Gastrocnemius medialis (tissue), 4 donors: ENCODE measurements at regions not wholly inside any gene's neighbourhood (a gene's known extent, or its start where the extent isn't known, plus 50 kb on each side); places are given as distances from the start of the nearest gene placed in this dataset.

Source experiments
- ATAC-seq, 2 donors: fragments of 150-250 bp; one replicate each; pipeline ENCODE4 v1.9.1; 2016
- DNase-seq, 2 donors: peaks; one replicate each; pipeline ENCODE4 v3.0.0-alpha.2; 2019
- H3K27ac ChIP-seq, 4 donors: fragments of 200-600 bp; sonication (generic); 1 replicate in 1 of 4; 2 replicates in 3 of 4; pipeline ENCODE4 v1.5.1; 2016 to 2018; ENCODE audit warnings: mild to moderate bottlenecking in 2 of 4, moderate library complexity in 1 of 4
- H3K27me3 ChIP-seq, 3 donors: fragments of 200-600 bp; sonication (generic) in 2 of 3; 1 replicate in 1 of 3; 2 replicates in 2 of 3; pipeline versions ENCODE4 v1.5.1 to v1.6.0; 2016 to 2019; ENCODE audit warnings: mild to moderate bottlenecking in 1 of 3, moderate library complexity in 1 of 3
- H3K36me3 ChIP-seq, 2 donors: fragments of 200-600 bp; sonication (generic) in 1 of 2; one replicate each; pipeline ENCODE4 v1.5.1; 2017 to 2018
- H3K4me1 ChIP-seq, 2 donors: fragments of 200-600 bp; sonication (generic) in 1 of 2; one replicate each; pipeline ENCODE4 v1.5.1; 2016 to 2017; ENCODE audit warnings: mild to moderate bottlenecking in 2 of 2
- H3K4me3 ChIP-seq, 4 donors: fragments of 200-600 bp; sonication (generic) in 3 of 4; 1 replicate in 1 of 4; 2 replicates in 3 of 4; pipeline ENCODE4 v1.5.1; 2016 to 2019; ENCODE audit warnings: mild to moderate bottlenecking in 2 of 4
- H3K9me3 ChIP-seq, 3 donors: fragments of 200-600 bp; sonication (generic) in 2 of 3; 1 replicate in 1 of 3; 2 replicates in 2 of 3; pipeline ENCODE4 v1.5.1; 2016 to 2019
- POLR2A ChIP-seq, 2 donors: fragments of 450-650 bp; IDR thresholded peaks; one replicate each; pipeline ENCODE4 v1.6.1; 2017; ENCODE audit warnings: antibody characterized with exemption in 2 of 2, mild to moderate bottlenecking in 2 of 2, moderate library complexity in 2 of 2
- in situ Hi-C, 4 donors: fragments of 200-750 bp; cut with MboI; loops; one replicate each; pipeline versions ENCODE4 v1.15.0 to v1.8.0; 2017; ENCODE audit warnings: low sequenced_read_pairs in 4 of 4
- intact Hi-C: fragments of 100-400 bp; cut with DNase I; formaldehyde crosslinking; loops from one replicate; pipeline ENCODE4 v1.15.1; 2023; ENCODE audit warnings: low total_unique reads
- TF ChIP-seq, protein P1 (sequence below), 5 experiments: fragments of 450-650 bp in 3 of 5; fragments of 200-600 bp in 2 of 5; sonication (generic) in 2 of 5; IDR thresholded peaks in 4 of 5; conservative IDR thresholded peaks in 1 of 5; 1 replicate in 4 of 5; 2 replicates in 1 of 5; pipeline ENCODE4 v1.5.1; 2016 to 2019; ENCODE audit warnings: antibody characterized with exemption in 5 of 5, mild to moderate bottlenecking in 3 of 5, moderate library complexity in 3 of 5

DNA sequence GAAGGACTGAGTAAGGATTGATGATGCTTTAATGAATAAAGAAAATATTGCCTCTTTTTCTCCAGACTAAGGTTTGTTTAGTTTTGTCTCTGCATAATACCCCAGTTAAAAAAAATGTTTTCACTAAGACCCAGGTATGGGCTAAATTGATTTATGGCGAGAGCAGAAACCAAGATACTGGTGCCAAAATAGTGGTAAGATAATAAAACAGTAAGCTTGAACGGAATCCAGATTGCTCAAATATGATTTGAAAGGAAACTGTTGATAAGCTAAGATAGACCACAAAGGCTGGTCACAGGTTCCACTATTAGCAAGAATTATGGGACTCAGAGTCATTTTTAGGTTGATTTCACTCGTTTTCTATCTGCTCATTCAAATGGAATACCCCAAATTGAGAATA, 831.2 kb downstream of the EPHA7 start:
- no peaks in the 10 kb centered on the region for H3K4me1 ChIP-seq
- no peak overlapping the region for H3K4me3 ChIP-seq
- no peak for ATAC-seq
- no peak for TF ChIP-seq POLR2A (IDR thresholded peaks at IDR 0.05)
- TF ChIP-seq, protein P1, sequence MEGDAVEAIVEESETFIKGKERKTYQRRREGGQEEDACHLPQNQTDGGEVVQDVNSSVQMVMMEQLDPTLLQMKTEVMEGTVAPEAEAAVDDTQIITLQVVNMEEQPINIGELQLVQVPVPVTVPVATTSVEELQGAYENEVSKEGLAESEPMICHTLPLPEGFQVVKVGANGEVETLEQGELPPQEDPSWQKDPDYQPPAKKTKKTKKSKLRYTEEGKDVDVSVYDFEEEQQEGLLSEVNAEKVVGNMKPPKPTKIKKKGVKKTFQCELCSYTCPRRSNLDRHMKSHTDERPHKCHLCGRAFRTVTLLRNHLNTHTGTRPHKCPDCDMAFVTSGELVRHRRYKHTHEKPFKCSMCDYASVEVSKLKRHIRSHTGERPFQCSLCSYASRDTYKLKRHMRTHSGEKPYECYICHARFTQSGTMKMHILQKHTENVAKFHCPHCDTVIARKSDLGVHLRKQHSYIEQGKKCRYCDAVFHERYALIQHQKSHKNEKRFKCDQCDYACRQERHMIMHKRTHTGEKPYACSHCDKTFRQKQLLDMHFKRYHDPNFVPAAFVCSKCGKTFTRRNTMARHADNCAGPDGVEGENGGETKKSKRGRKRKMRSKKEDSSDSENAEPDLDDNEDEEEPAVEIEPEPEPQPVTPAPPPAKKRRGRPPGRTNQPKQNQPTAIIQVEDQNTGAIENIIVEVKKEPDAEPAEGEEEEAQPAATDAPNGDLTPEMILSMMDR (IDR thresholded peaks at IDR 0.05 in 4 of 5, conservative IDR thresholded peaks at IDR 0.05 in 1 of 5): no peak
- in situ Hi-C loops: no loop called here
- no peaks in the 10 kb centered on the region for H3K9me3 ChIP-seq
- no peaks in the 10 kb centered on the region for H3K36me3 ChIP-seq
- H3K27me3 ChIP-seq: no peaks in the 10 kb centered on the region
- DNase-seq: no peak
- intact Hi-C loops: no loop called here
- H3K27ac ChIP-seq: no peak overlapping the region

DNA sequence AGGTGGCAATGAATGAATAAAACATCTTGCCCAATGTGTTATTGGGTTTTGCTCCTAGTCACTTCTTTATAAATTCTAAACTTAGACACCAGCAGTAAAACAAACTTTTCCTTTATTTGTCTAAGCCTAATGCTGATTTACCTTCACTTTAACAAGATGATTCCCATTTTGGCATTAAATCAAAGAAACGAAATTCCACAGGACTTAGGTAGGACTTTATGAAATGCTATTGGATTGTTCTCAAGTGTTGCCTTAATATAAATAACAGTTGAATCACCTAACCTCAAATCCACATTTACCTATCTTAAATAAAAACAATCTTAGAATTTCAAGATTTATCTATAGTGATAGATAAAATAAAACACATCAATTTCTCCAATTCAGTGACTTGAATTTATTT, 831.8 kb downstream of the EPHA7 start:
- Histone ChIP-seq H3K4me3 (no peak overlapping the region), H3K9me3 (no peaks in the 10 kb centered on the region), H3K4me1 (no peaks in the 10 kb centered on the region), H3K36me3 (no peaks in the 10 kb centered on the region), H3K27ac (no peak overlapping the region), H3K27me3 (no peaks in the 10 kb centered on the region)
- no peak for TF ChIP-seq POLR2A (IDR thresholded peaks at IDR 0.05)
- TF ChIP-seq, protein P1 (IDR thresholded peaks at IDR 0.05 in 4 of 5, conservative IDR thresholded peaks at IDR 0.05 in 1 of 5): no peak
- ATAC-seq (no peak), DNase-seq (no peak)
- intact Hi-C loops (no loop called here), in situ Hi-C loops (no loop called here)

GRCh38 chr6:92586236-92586977, 833.0 kb downstream of the EPHA7 start:
- Histone ChIP-seq H3K4me3 (no peak overlapping the region), H3K27me3 (no peaks in the 10 kb centered on the region), H3K36me3 (no peaks in the 10 kb centered on the region), H3K9me3 (no peaks in the 10 kb centered on the region), H3K27ac (no peak overlapping the region), H3K4me1 (no peaks in the 10 kb centered on the region)
- no peak for DNase-seq
- intact Hi-C loops: no loop called here
- TF ChIP-seq POLR2A (IDR thresholded peaks at IDR 0.05): no peak
- TF ChIP-seq, protein P1 (IDR thresholded peaks at IDR 0.05 in 4 of 5, conservative IDR thresholded peaks at IDR 0.05 in 1 of 5): no peak
- no peak for ATAC-seq
- in situ Hi-C loops: no loop called here

GRCh38 chr6:92582211-92582610, 837.1 kb downstream of the EPHA7 start:
- in situ Hi-C loops (no loop called here), intact Hi-C loops (no loop called here)
- Histone ChIP-seq H3K36me3 (no peaks in the 10 kb centered on the region), H3K9me3 (no peaks in the 10 kb centered on the region), H3K4me1 (no peaks in the 10 kb centered on the region), H3K27ac (no peak overlapping the region), H3K4me3 (no peak overlapping the region), H3K27me3 (no peaks in the 10 kb centered on the region)
- ATAC-seq: no peak
- TF ChIP-seq, protein P1 (IDR thresholded peaks at IDR 0.05 in 4 of 5, conservative IDR thresholded peaks at IDR 0.05 in 1 of 5): no peak
- TF ChIP-seq POLR2A (IDR thresholded peaks at IDR 0.05): no peak
- DNase-seq: no peak
